Hepatocyte (in vitro differentiated cells): ENCODE measurements at regions not wholly inside any gene's neighbourhood (a gene's known extent, or its start where the extent isn't known, plus 50 kb on each side); places are given as distances from the start of the nearest gene placed in this dataset.

Experiments used
- DNase-seq: peaks from one replicate; pipeline ENCODE4 v3.0.0-alpha.2; 2016; ENCODE audit warnings: low spot score
- H2AFZ ChIP-seq: fragments of 200-600 bp; sonication (generic); 2 replicates; pipeline ENCODE4 v1.6.0; 2016; ENCODE audit warnings: antibody characterized with exemption, mild to moderate bottlenecking
- H3K27ac ChIP-seq: fragments of 200-600 bp; sonication (generic); 2 replicates; pipeline ENCODE4 v1.5.1; 2016; ENCODE audit warnings: mild to moderate bottlenecking
- H3K27me3 ChIP-seq: fragments of 200-600 bp; sonication (generic); 2 replicates; pipeline ENCODE4 v1.6.1; 2016
- H3K36me3 ChIP-seq: fragments of 200-600 bp; sonication (generic); replicated peaks from 2 replicates; pipeline ENCODE4 v1.5.1; 2016; ENCODE audit warnings: low read depth; ENCODE audit not compliant: insufficient read depth
- H3K4me1 ChIP-seq: fragments of 200-600 bp; sonication (generic); 2 replicates; pipeline ENCODE4 v1.5.1; 2016; ENCODE audit warnings: mild to moderate bottlenecking, moderate library complexity; ENCODE audit not compliant: insufficient read depth
- H3K4me2 ChIP-seq: fragments of 200-600 bp; sonication (generic); 2 replicates; pipeline ENCODE4 v1.6.0; 2016
- H3K4me3 ChIP-seq: fragments of 200-600 bp; sonication (generic); 2 replicates; pipeline ENCODE4 v1.5.1; 2016; ENCODE audit warnings: mild to moderate bottlenecking
- H3K79me2 ChIP-seq: fragments of 200-600 bp; sonication (generic); 2 replicates; pipeline ENCODE4 v1.6.0; 2017; ENCODE audit warnings: mild to moderate bottlenecking
- H3K9me2 ChIP-seq: fragments of 200-600 bp; sonication (generic); replicated peaks from 2 replicates; pipeline ENCODE4 v1.6.0; 2017; ENCODE audit warnings: mild to moderate bottlenecking; ENCODE audit not compliant: insufficient read depth
- H3K9me3 ChIP-seq: fragments of 200-600 bp; sonication (generic); 2 replicates; pipeline ENCODE4 v1.5.1; 2016; ENCODE audit warnings: low read depth, mild to moderate bottlenecking
- H4K20me1 ChIP-seq: fragments of 200-600 bp; sonication (generic); 2 replicates; pipeline ENCODE4 v1.6.0; 2016; ENCODE audit warnings: mild to moderate bottlenecking; ENCODE audit not compliant: insufficient read depth, poor library complexity, severe bottlenecking
- EZH2 ChIP-seq: fragments of 200-600 bp; sonication (generic); IDR thresholded peaks from 2 replicates; pipeline ENCODE4 v1.6.1; 2016; ENCODE audit warnings: antibody characterized with exemption, mild to moderate bottlenecking, borderline replicate concordance
- EZH2phosphoT487 ChIP-seq: fragments of 200-600 bp; sonication (generic); IDR thresholded peaks from one replicate; pipeline ENCODE4 v1.6.1; 2018; ENCODE audit warnings: antibody characterized with exemption, mild to moderate bottlenecking, low read depth, moderate library complexity; ENCODE audit not compliant: unreplicated experiment, severe bottlenecking
- WGBS: methylation state at CpG from one replicate; pipeline ENCODE4 v1.1.6; 2016; ENCODE audit warnings: low lambda C conversion rate; ENCODE audit errors: missing lambda C conversion rate; 5-methylcytosine and 5-hydroxymethylcytosine counted together
- TF ChIP-seq, protein P1 (sequence below): fragments of 200-600 bp; sonication (generic); IDR thresholded peaks from 2 replicates; pipeline ENCODE4 v1.5.1; 2016; ENCODE audit warnings: antibody characterized with exemption, mild to moderate bottlenecking; ENCODE audit not compliant: poor library complexity

GRCh38 chr13:76043874-76044273 is 407.7 kb downstream of the LMO7 start:
- Histone ChIP-seq H3K27me3 (no peaks in the 10 kb centered on the region), H3K36me3 (no peaks in the 10 kb centered on the region), H4K20me1 (no peaks in the 10 kb centered on the region), H3K4me2 (no peak overlapping the region), H3K9me3 (no peaks in the 10 kb centered on the region), H3K9me2 (no peaks in the 10 kb centered on the region), H3K79me2 (no peaks in the 10 kb centered on the region), H3K4me3 (no peak overlapping the region), H2AFZ (no peak overlapping the region), H3K4me1 (peaks cover 5% of the 10 kb centered on the region), H3K27ac (no peak overlapping the region)
- WGBS, result 41% methylated on average over 1 of the region's 1 CpG
- TF ChIP-seq EZH2 (no peak), EZH2phosphoT487 (no peak)
- TF ChIP-seq, protein P1, sequence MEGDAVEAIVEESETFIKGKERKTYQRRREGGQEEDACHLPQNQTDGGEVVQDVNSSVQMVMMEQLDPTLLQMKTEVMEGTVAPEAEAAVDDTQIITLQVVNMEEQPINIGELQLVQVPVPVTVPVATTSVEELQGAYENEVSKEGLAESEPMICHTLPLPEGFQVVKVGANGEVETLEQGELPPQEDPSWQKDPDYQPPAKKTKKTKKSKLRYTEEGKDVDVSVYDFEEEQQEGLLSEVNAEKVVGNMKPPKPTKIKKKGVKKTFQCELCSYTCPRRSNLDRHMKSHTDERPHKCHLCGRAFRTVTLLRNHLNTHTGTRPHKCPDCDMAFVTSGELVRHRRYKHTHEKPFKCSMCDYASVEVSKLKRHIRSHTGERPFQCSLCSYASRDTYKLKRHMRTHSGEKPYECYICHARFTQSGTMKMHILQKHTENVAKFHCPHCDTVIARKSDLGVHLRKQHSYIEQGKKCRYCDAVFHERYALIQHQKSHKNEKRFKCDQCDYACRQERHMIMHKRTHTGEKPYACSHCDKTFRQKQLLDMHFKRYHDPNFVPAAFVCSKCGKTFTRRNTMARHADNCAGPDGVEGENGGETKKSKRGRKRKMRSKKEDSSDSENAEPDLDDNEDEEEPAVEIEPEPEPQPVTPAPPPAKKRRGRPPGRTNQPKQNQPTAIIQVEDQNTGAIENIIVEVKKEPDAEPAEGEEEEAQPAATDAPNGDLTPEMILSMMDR, result no peak
- DNase-seq, result no peak

DNA sequence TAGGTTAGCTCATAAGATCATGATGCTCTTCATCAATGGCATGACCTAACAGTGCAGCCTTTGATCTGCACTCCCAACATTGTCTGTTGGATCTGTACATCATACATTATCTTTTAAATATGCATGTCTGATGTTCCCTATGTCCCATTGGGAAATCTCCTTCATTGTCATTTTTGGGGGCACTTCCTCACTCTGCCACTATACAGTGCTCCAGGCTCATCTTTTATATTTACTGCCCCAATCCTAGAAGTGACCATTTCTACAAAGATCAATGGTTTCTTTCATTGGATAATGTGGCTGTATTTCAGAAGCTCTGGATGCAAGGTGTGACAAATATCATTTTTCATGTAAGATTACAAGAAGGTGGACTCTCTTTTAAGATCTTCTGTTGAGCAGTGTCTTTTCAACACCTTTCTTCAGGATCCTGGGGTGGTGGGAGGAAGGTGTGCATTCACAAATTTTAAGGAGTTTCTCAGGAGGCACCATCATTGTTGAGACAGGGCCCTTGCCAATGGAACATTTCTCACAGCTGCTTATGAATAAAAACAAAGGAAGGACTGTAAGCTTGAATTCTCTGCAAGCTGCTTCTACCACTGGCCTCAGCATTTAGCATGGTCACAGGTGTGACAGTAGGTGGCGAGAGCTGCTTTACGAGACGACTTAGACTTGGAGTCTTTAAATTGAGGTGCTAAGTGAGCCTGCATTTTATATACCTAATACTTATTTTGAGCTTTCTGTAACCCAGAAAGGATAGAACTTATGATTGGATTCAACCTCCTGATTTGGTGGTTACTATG is 403.0 kb downstream of the LMO7 start:
- Histone ChIP-seq H4K20me1 (no peaks in the 10 kb centered on the region), H3K79me2 (no peaks in the 10 kb centered on the region), H3K9me2 (no peaks in the 10 kb centered on the region), H3K27ac (no peak overlapping the region), H3K36me3 (no peaks in the 10 kb centered on the region), H2AFZ (no peak overlapping the region), H3K9me3 (no peaks in the 10 kb centered on the region), H3K4me1 (no peaks in the 10 kb centered on the region), H3K27me3 (no peaks in the 10 kb centered on the region), H3K4me3 (no peak overlapping the region), H3K4me2 (no peak overlapping the region)
- TF ChIP-seq EZH2phosphoT487 (no peak), EZH2 (no peak)
- TF ChIP-seq, protein P1, result no peak
- 81% methylated on average over 3 of the region's 3 CpGs for WGBS
- DNase-seq, result no peak

- Histone ChIP-seq H3K4me3 (no peak overlapping the region), H3K36me3 (no peaks in the 10 kb centered on the region), H3K27ac (no peak overlapping the region), H3K79me2 (no peaks in the 10 kb centered on the region), H2AFZ (no peak overlapping the region), H3K4me1 (no peaks in the 10 kb centered on the region), H3K9me3 (no peaks in the 10 kb centered on the region), H3K27me3 (no peaks in the 10 kb centered on the region), H3K9me2 (no peaks in the 10 kb centered on the region), H4K20me1 (no peaks in the 10 kb centered on the region), H3K4me2 (no peak overlapping the region)
- 92% methylated on average over 1 of the region's 1 CpG for WGBS
- no peak for DNase-seq
- TF ChIP-seq EZH2phosphoT487 (no peak), EZH2 (no peak)
- TF ChIP-seq, protein P1, result no peak
These were observed 400.0 kb downstream of the LMO7 start for GRCh38 chr13:76036176-76036575.
